PC-9 (cell line): ENCODE measurements at regions not wholly inside any gene's neighbourhood (a gene's known extent, or its start where the extent isn't known, plus 50 kb on each side); places are given as distances from the start of the nearest gene placed in this dataset.

Experiments used
- BruUV-seq: library from RNA; stranded (reverse); fragments of 400-500 nt; replicated peaks from 2 replicates; lab custom pipeline; 2021; lab: Mats Ljungman, UMichigan
- CTCF ChIA-PET: fragments of 300-600 bp; sonication (Branson Sonifier 250); formaldehyde crosslinking; loops from one replicate; lab custom pipeline; 2022; ENCODE audit warnings: antibody characterized with exemption; lab: Charles Lee
- POLR2A ChIA-PET: fragments of 300-600 bp; sonication (Branson Sonifier 250); formaldehyde crosslinking; loops from one replicate; lab custom pipeline; 2022; ENCODE audit warnings: antibody characterized with exemption; ENCODE audit not compliant: unreplicated experiment; lab: Charles Lee
- DNase-seq, 2 experiments: peaks; one replicate each; pipeline versions ENCODE4 v3.0.0 to v3.0.0-alpha.2; 2015 to 2022; ENCODE audit warnings: mixed read lengths in 1 of 2
- H2AFZ ChIP-seq: fragments of 200-600 bp; sonication (generic); 2 replicates; pipeline ENCODE4 v1.8.1; 2017; ENCODE audit warnings: antibody characterized with exemption
- H3F3A ChIP-seq: fragments of 200-600 bp; sonication (generic); 2 replicates; pipeline ENCODE4 v1.8.1; 2017; ENCODE audit warnings: antibody characterized with exemption, mild to moderate bottlenecking, low read depth; ENCODE audit not compliant: insufficient read depth
- H3K27ac ChIP-seq: fragments of 200-600 bp; sonication (generic); 2 replicates; pipeline ENCODE4 v1.6.1; 2016; ENCODE audit warnings: mixed run types
- H3K27me3 ChIP-seq: fragments of 200-600 bp; sonication (generic); 2 replicates; pipeline ENCODE4 v1.6.1; 2016; ENCODE audit warnings: low read depth, mixed run types; ENCODE audit not compliant: insufficient read depth
- H3K36me3 ChIP-seq: fragments of 200-600 bp; sonication (generic); 2 replicates; pipeline ENCODE4 v1.6.1; 2016; ENCODE audit warnings: low read depth, mixed run types
- H3K4me1 ChIP-seq: fragments of 200-600 bp; sonication (generic); replicated peaks from 2 replicates; pipeline ENCODE4 v1.6.1; 2016; ENCODE audit warnings: mixed run types; ENCODE audit not compliant: insufficient read depth
- H3K4me2 ChIP-seq: fragments of 200-600 bp; sonication (generic); 2 replicates; pipeline ENCODE4 v1.6.1; 2017; ENCODE audit warnings: mixed run types
- H3K4me3 ChIP-seq: fragments of 200-600 bp; sonication (generic); 2 replicates; pipeline ENCODE4 v1.6.1; 2016; ENCODE audit warnings: mixed run types
- H3K79me2 ChIP-seq: fragments of 200-600 bp; sonication (generic); 2 replicates; pipeline ENCODE4 v1.6.1; 2017; ENCODE audit warnings: low read depth, mixed run types
- H3K9me2 ChIP-seq: fragments of 200-600 bp; sonication (generic); 2 replicates; pipeline ENCODE4 v1.8.1; 2017; ENCODE audit warnings: mild to moderate bottlenecking; ENCODE audit not compliant: insufficient read depth
- H3K9me3 ChIP-seq: fragments of 200-600 bp; sonication (generic); 2 replicates; pipeline ENCODE4 v1.8.1; 2016; ENCODE audit warnings: low read depth; ENCODE audit not compliant: insufficient read depth
- H4K20me1 ChIP-seq: fragments of 200-600 bp; sonication (generic); 2 replicates; pipeline ENCODE4 v1.8.1; 2017; ENCODE audit not compliant: insufficient read depth
- EZH2 ChIP-seq: fragments of 200-600 bp; sonication (generic); IDR thresholded peaks from 2 replicates; pipeline ENCODE4 v1.8.0; 2017; ENCODE audit warnings: antibody characterized with exemption, low read depth
- intact Hi-C: fragments of 100-400 bp; cut with micrococcal nuclease; formaldehyde crosslinking; loops from one replicate; pipeline ENCODE4 v1.10.0; 2022; ENCODE audit not compliant: unreplicated experiment
- TF ChIP-seq, protein P1 (sequence below): fragments of 200-600 bp; sonication (generic); conservative IDR thresholded peaks from 2 replicates; pipeline ENCODE4 v1.6.1; 2017; ENCODE audit warnings: mixed run types, antibody characterized with exemption, mild to moderate bottlenecking, moderate library complexity

DNA sequence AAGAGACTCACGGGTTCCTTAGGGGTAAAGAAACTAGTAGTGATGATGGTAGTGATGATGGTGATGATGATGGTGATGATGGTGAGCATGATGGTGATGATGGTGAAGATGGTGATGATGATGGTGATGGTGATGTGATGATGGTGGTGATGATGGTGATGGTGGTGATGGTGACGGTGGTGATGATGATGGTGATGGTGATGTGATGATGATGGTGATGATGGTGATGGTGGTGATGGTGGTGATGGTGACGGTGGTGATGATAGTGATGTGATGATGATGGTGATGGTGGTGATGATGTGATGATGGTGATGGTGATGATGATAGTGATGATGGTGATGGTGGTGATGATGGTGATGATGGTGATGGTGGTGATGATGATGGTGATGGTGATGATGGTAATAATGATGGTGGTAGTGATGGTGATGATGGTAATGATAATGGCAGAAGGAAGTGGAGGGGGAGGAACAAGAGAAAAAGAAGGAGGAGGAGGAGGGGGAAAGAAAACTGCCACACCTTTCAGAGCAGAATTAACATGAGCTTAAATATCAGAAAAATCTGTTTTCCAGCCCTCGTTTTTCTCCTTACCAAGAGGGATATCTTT lies 85.5 kb downstream of the FZD10 start:
- CTCF ChIA-PET = no interaction called here

DNA sequence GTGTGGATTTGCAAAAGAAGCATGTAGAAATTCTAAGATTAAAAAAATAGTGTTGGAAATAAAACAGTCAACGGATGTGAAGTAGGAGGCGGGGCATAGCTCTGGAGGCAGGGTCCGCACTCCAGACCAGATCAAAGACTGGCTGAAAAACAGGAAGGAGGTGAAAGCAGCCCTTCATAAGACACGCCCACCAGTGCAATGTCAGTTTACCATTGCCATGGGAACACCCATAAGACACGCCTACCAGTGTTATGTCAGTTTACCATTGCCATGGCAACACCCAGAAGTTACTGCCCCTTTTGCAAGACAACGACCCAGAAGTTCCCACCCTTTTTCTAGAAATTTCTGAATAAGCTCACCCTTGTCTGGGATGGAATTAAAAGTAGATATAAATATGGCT lies 87.1 kb downstream of the FZD10 start:
- CTCF ChIA-PET = no interaction called here
- TF ChIP-seq, protein P1, sequence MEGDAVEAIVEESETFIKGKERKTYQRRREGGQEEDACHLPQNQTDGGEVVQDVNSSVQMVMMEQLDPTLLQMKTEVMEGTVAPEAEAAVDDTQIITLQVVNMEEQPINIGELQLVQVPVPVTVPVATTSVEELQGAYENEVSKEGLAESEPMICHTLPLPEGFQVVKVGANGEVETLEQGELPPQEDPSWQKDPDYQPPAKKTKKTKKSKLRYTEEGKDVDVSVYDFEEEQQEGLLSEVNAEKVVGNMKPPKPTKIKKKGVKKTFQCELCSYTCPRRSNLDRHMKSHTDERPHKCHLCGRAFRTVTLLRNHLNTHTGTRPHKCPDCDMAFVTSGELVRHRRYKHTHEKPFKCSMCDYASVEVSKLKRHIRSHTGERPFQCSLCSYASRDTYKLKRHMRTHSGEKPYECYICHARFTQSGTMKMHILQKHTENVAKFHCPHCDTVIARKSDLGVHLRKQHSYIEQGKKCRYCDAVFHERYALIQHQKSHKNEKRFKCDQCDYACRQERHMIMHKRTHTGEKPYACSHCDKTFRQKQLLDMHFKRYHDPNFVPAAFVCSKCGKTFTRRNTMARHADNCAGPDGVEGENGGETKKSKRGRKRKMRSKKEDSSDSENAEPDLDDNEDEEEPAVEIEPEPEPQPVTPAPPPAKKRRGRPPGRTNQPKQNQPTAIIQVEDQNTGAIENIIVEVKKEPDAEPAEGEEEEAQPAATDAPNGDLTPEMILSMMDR = no peak
- TF ChIP-seq EZH2 = no peak
- Histone ChIP-seq H3K36me3 (no peaks in the 10 kb centered on the region), H3K9me2 (no peaks in the 10 kb centered on the region), H3K9me3 (no peaks in the 10 kb centered on the region), H3K4me2 (no peak overlapping the region), H3K4me3 (no peak overlapping the region), H4K20me1 (no peaks in the 10 kb centered on the region), H2AFZ (no peak overlapping the region), H3K4me1 (no peaks in the 10 kb centered on the region), H3K27ac (no peak overlapping the region), H3F3A (no peaks in the 10 kb centered on the region), H3K27me3 (peaks cover 12% of the 10 kb centered on the region; the same call in 1 of the 2 replicates), H3K79me2 (no peaks in the 10 kb centered on the region)
- no TSS peak for BruUV-seq
- intact Hi-C loops = no loop called here
- POLR2A ChIA-PET = no interaction called here
- DNase-seq = no peak

More for the DNA sequence above, 85.5 kb downstream of the FZD10 start:
- intact Hi-C loops = no loop called here
- no peaks in the 10 kb centered on the region for H3K9me2 ChIP-seq
- TF ChIP-seq EZH2 = no peak
- TF ChIP-seq, protein P1 = no peak
- H3K4me3 ChIP-seq = no peak overlapping the region
- H2AFZ ChIP-seq = no peak overlapping the region
- H3K4me2 ChIP-seq = no peak overlapping the region
- H4K20me1 ChIP-seq = no peaks in the 10 kb centered on the region
- POLR2A ChIA-PET = no interaction called here
- H3K4me1 ChIP-seq = no peaks in the 10 kb centered on the region
- H3F3A ChIP-seq = no peaks in the 10 kb centered on the region
- peaks cover 12% of the 10 kb centered on the region for H3K27me3 ChIP-seq
- no peaks in the 10 kb centered on the region for H3K9me3 ChIP-seq
- BruUV-seq = no TSS peak
- H3K36me3 ChIP-seq = no peaks in the 10 kb centered on the region
- no peak for DNase-seq
- no peak overlapping the region for H3K27ac ChIP-seq
- H3K79me2 ChIP-seq = no peaks in the 10 kb centered on the region

DNA sequence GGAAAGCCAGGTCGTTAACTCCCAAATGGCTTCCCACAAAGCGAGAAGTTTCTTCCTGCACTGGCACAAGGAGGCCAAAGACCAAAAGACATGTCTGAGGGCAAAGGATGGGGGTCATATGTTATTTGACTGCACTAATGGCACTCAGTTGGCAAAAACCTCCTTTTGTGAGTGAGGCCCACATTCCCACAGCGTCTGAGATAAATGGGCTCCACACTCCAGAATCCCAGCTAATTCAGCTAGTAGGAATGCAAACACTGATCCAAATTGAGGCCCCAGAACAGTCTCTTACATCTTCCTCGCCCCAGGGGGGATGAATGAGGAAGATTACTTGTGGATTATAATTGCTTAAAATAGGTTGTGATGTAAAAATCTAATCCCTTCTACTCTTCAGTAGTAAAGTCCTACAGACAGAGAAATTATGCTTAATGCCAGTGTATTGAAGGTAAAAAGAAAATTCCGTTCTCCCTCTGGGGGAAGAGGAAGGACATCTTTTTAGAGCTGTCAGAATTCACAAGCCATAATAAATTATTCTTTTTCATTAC lies 86.4 kb upstream of the PIWIL1 start:
- H3K9me3 ChIP-seq = no peaks in the 10 kb centered on the region
- POLR2A ChIA-PET = no interaction called here
- H3K4me3 ChIP-seq = no peak overlapping the region

More for the DNA sequence above, 86.4 kb upstream of the PIWIL1 start:
- TF ChIP-seq EZH2 = no peak
- TF ChIP-seq, protein P1 = no peak
- H3K4me2 ChIP-seq = no peak overlapping the region
- H3K27me3 ChIP-seq = peaks cover 5% of the 10 kb centered on the region; the same call in 1 of the 2 replicates
- no peak overlapping the region for H2AFZ ChIP-seq
- H4K20me1 ChIP-seq = no peaks in the 10 kb centered on the region
- H3K79me2 ChIP-seq = no peaks in the 10 kb centered on the region
- CTCF ChIA-PET = no interaction called here
- DNase-seq = no peak
- no peaks in the 10 kb centered on the region for H3K36me3 ChIP-seq
- no TSS peak for BruUV-seq
- no peaks in the 10 kb centered on the region for H3K4me1 ChIP-seq
- no peaks in the 10 kb centered on the region for H3K9me2 ChIP-seq
- no peaks in the 10 kb centered on the region for H3F3A ChIP-seq
- H3K27ac ChIP-seq = no peak overlapping the region
- intact Hi-C loops = no loop called here
